Stomach (tissue), 4 donors: ENCODE measurements at regions not wholly inside any gene's neighbourhood (a gene's known extent, or its start where the extent isn't known, plus 50 kb on each side); places are given as distances from the start of the nearest gene placed in this dataset.

ENCODE experiments used
- CTCF ChIP-seq, 7 experiments: fragments of 450-650 bp in 4 of 7; fragments of 200-600 bp in 3 of 7; sonication (generic) in 3 of 7; IDR thresholded peaks; one replicate each; pipeline ENCODE4 v1.5.1; 2016 to 2019; ENCODE audit warnings: antibody characterized with exemption in 7 of 7, control low read depth in 2 of 7, mild to moderate bottlenecking in 1 of 7
- EP300 ChIP-seq: sonication (generic); formaldehyde crosslinking; IDR thresholded peaks from one replicate; pipeline ENCODE4 v1.6.1; 2017; ENCODE audit warnings: antibody characterized with exemption
- POLR2A ChIP-seq, 4 donors: fragments of 450-650 bp; IDR thresholded peaks; one replicate each; pipeline ENCODE4 v1.6.1; 2016; ENCODE audit warnings: antibody characterized with exemption in 4 of 4, control low read depth in 2 of 4, mild to moderate bottlenecking in 1 of 4, moderate library complexity in 1 of 4
- POLR2AphosphoS5 ChIP-seq, 3 donors: sonication (generic); formaldehyde crosslinking; IDR thresholded peaks; one replicate each; pipeline ENCODE4 v1.6.1; 2016; ENCODE audit warnings: antibody characterized with exemption in 3 of 3

GRCh38 chr13:109363431-109363830, 423.0 kb downstream of the IRS2 start:
- TF ChIP-seq CTCF (IDR thresholded peaks at IDR 0.05) (no peak), EP300 (no peak), POLR2A (IDR thresholded peaks at IDR 0.05) (no peak), POLR2AphosphoS5 (IDR thresholded peaks at IDR 0.05) (no peak)
